ENCODE measurements at regions not wholly inside any gene's neighbourhood (a gene's known extent, or its start where the extent isn't known, plus 50 kb on each side); places are given as distances from the start of the nearest gene placed in this dataset.

DNA sequence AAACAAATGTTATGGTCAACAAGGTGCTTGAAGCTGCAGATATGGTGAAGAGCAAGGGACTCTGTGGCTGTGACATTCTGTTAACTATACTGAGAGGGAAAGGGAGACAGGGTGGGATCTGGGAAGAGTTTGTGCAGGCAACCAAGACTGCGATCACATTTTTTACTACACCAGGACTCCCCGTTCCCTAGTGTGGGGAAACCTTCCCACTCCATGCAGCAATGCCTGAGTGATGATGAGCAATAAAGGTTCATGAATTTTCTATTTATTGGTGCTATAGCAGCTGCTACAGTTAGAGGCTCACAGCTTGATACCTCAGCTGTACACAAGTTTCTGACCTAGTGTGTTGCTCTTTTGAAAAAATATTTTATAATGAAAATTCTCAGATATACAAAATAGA is 160.9 kb upstream of the SGO1 start:
- TF ChIP-seq, protein P1, sequence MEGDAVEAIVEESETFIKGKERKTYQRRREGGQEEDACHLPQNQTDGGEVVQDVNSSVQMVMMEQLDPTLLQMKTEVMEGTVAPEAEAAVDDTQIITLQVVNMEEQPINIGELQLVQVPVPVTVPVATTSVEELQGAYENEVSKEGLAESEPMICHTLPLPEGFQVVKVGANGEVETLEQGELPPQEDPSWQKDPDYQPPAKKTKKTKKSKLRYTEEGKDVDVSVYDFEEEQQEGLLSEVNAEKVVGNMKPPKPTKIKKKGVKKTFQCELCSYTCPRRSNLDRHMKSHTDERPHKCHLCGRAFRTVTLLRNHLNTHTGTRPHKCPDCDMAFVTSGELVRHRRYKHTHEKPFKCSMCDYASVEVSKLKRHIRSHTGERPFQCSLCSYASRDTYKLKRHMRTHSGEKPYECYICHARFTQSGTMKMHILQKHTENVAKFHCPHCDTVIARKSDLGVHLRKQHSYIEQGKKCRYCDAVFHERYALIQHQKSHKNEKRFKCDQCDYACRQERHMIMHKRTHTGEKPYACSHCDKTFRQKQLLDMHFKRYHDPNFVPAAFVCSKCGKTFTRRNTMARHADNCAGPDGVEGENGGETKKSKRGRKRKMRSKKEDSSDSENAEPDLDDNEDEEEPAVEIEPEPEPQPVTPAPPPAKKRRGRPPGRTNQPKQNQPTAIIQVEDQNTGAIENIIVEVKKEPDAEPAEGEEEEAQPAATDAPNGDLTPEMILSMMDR (IDR thresholded peaks at IDR 0.05): no peak
- no peak for TF ChIP-seq POLR2A (IDR thresholded peaks at IDR 0.05)

All from vagina (tissue), 2 donors.